Uterus (tissue), 3 donors: ENCODE measurements at regions not wholly inside any gene's neighbourhood (a gene's known extent, or its start where the extent isn't known, plus 50 kb on each side); places are given as distances from the start of the nearest gene placed in this dataset.

Experiments used
- DNase-seq, 2 donors: peaks; one replicate each; pipeline ENCODE4 v3.0.0-alpha.2; 2019 to 2020
- H3K27ac ChIP-seq, 2 donors: fragments of 200-600 bp; sonication (generic); 1 replicate in 1 of 2; 2 replicates in 1 of 2; pipeline ENCODE4 v1.5.1; 2016 to 2018
- H3K27me3 ChIP-seq, 2 donors: fragments of 200-600 bp; sonication (generic); one replicate each; pipeline ENCODE4 v1.5.1; 2018 to 2019; ENCODE audit warnings: control low read depth in 1 of 2
- H3K36me3 ChIP-seq, 2 donors: fragments of 200-600 bp; sonication (generic); one replicate each; pipeline ENCODE4 v1.5.1; 2019; ENCODE audit warnings: control low read depth in 1 of 2
- H3K4me1 ChIP-seq, 2 donors: fragments of 200-600 bp; sonication (generic); one replicate each; pipeline ENCODE4 v1.5.1; 2018 to 2019; ENCODE audit warnings: control low read depth in 1 of 2
- H3K4me3 ChIP-seq, 2 donors: fragments of 200-600 bp; sonication (generic); 1 replicate in 1 of 2; 2 replicates in 1 of 2; pipeline ENCODE4 v1.5.1; 2018 to 2019; ENCODE audit warnings: mild to moderate bottlenecking in 1 of 2
- H3K9me3 ChIP-seq, 2 donors: fragments of 200-600 bp; sonication (generic); one replicate each; pipeline ENCODE4 v1.5.1; 2019; ENCODE audit warnings: control low read depth in 1 of 2
- CTCF ChIP-seq, 4 experiments: fragments of 200-600 bp in 2 of 4; fragments of 450-650 bp in 2 of 4; sonication (generic) in 2 of 4; IDR thresholded peaks; one replicate each; pipeline ENCODE4 v1.5.1; 2016 to 2019; ENCODE audit warnings: antibody characterized with exemption in 4 of 4, mild to moderate bottlenecking in 2 of 4, moderate library complexity in 1 of 4
- POLR2A ChIP-seq, 2 donors: fragments of 450-650 bp; IDR thresholded peaks; one replicate each; pipeline ENCODE4 v1.6.1; 2016; ENCODE audit warnings: antibody characterized with exemption in 2 of 2, mild to moderate bottlenecking in 1 of 2, moderate library complexity in 1 of 2
- intact Hi-C: fragments of 100-400 bp; cut with DNase I; formaldehyde crosslinking; loops from one replicate; pipeline ENCODE4 v1.15.1; 2023; ENCODE audit warnings: low total_unique reads
- donor health status: DM: yes; HTN: yes; CAD: no.

DNA sequence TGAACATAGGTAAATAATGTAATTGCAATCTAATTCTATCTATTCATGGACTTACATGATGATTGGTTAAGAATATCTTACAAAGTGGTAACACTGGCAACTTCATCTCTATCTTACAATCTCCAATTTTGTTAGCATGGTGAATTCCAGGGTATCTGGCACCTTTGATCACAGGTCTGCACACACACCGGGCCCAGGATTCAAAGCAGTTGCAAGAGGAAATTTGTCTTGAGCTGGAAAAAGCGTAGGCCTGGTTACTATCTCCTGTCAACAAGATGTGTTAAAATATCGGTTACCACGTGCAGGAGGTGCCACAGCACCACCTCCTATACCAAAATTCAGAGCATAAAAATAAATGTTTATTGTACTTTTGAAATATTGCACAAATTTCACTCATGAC is 2428.4 kb downstream of the PCDH9 start:
- TF ChIP-seq POLR2A (IDR thresholded peaks at IDR 0.05) (no peak), CTCF (IDR thresholded peaks at IDR 0.05) (no peak)
- intact Hi-C loops, result no loop called here

DNA sequence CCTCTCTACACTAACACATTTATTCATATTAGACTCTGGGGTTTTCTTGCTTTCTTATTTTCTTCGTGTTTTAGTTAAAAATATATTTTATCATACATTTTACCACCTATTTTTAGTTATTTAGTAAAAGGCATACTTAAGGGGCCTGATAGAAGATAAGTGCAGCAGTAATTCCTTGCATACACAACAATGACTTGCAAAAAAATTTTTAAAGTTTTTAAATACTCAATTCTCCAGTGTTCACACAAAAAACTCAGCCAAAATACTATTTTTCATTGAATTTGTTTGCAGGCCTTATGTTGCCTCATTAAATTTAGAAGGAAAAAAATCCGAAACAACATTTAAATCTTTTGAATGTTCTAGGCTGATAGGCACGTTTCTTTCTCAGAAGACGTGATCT is 2431.7 kb downstream of the PCDH9 start:
- intact Hi-C loops, result no loop called here
- no peak overlapping the region for H3K4me3 ChIP-seq
- no peaks in the 10 kb centered on the region for H3K27me3 ChIP-seq
- no peaks in the 10 kb centered on the region for H3K36me3 ChIP-seq
- H3K27ac ChIP-seq, result no peak overlapping the region
- H3K4me1 ChIP-seq, result no peaks in the 10 kb centered on the region
- H3K9me3 ChIP-seq, result no peaks in the 10 kb centered on the region
- DNase-seq, result no peak
- TF ChIP-seq POLR2A (IDR thresholded peaks at IDR 0.05) (no peak), CTCF (IDR thresholded peaks at IDR 0.05) (no peak)

More for the DNA sequence above, 2428.4 kb downstream of the PCDH9 start:
- DNase-seq, result no peak
- no peaks in the 10 kb centered on the region for H3K9me3 ChIP-seq
- no peak overlapping the region for H3K4me3 ChIP-seq
- H3K27me3 ChIP-seq, result no peaks in the 10 kb centered on the region
- H3K27ac ChIP-seq, result no peak overlapping the region
- H3K36me3 ChIP-seq, result no peaks in the 10 kb centered on the region
- no peaks in the 10 kb centered on the region for H3K4me1 ChIP-seq

GRCh38 chr13:64793592-64793991 is 2436.5 kb downstream of the PCDH9 start:
- intact Hi-C loops, result no loop called here
- no peaks in the 10 kb centered on the region for H3K9me3 ChIP-seq
- no peaks in the 10 kb centered on the region for H3K4me1 ChIP-seq
- no peak overlapping the region for H3K27ac ChIP-seq
- H3K36me3 ChIP-seq, result no peaks in the 10 kb centered on the region
- no peak for DNase-seq
- H3K27me3 ChIP-seq, result no peaks in the 10 kb centered on the region
- no peak overlapping the region for H3K4me3 ChIP-seq
- TF ChIP-seq CTCF (IDR thresholded peaks at IDR 0.05) (no peak), POLR2A (IDR thresholded peaks at IDR 0.05) (no peak)

DNA sequence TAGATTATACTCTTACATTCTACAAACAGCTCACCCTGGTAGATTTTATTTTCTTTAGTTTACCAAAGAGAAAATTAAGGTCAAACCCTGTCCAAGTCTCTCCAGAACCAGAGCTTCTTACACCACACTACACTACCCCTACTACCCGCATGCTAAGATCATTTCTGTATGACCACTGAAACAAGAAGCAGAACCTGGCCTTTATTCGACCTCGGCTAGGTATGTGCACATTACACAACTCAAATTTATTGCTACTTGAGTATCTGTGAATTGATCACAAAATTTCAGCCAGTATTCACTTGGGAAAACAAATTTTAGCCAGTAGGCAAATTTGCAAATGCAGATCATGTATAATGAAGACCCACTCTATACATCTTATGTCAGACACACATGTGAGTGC is 2437.0 kb downstream of the PCDH9 start:
- no peak for DNase-seq
- H3K4me3 ChIP-seq, result no peak overlapping the region
- no peaks in the 10 kb centered on the region for H3K9me3 ChIP-seq
- no peak overlapping the region for H3K27ac ChIP-seq
- H3K36me3 ChIP-seq, result no peaks in the 10 kb centered on the region
- no peaks in the 10 kb centered on the region for H3K27me3 ChIP-seq
- intact Hi-C loops, result no loop called here
- no peaks in the 10 kb centered on the region for H3K4me1 ChIP-seq
- no peak for TF ChIP-seq CTCF (IDR thresholded peaks at IDR 0.05)

- TF ChIP-seq POLR2A (IDR thresholded peaks at IDR 0.05) (no peak), CTCF (IDR thresholded peaks at IDR 0.05) (no peak)
- intact Hi-C loops, result no loop called here
- DNase-seq, result no peak
These were observed 2438.8 kb downstream of the PCDH9 start for GRCh38 chr13:64791373-64791772.

More at GRCh38 chr13:64791373-64791772, 2438.8 kb downstream of the PCDH9 start:
- Histone ChIP-seq H3K27ac (no peak overlapping the region), H3K9me3 (no peaks in the 10 kb centered on the region), H3K4me1 (no peaks in the 10 kb centered on the region), H3K36me3 (no peaks in the 10 kb centered on the region), H3K4me3 (no peak overlapping the region), H3K27me3 (no peaks in the 10 kb centered on the region)
